Mesenchymal stem cell (in vitro differentiated cells and primary cell): ENCODE measurements at regions not wholly inside any gene's neighbourhood (a gene's known extent, or its start where the extent isn't known, plus 50 kb on each side); places are given as distances from the start of the nearest gene placed in this dataset.

Experiments
- DNase-seq: peaks from one replicate; pipeline ENCODE4 v3.0.0-alpha.2; 2013
- H2AFZ ChIP-seq: one replicate; pipeline ENCODE4 v1.6.1; 2013; ENCODE audit warnings: low read depth, mild to moderate bottlenecking, control low read depth, inconsistent platforms, low read length, moderate library complexity
- H2AK5ac ChIP-seq: 2 replicates; pipeline ENCODE4 v1.6.1; 2013; ENCODE audit warnings: low read length, moderate library complexity, mild to moderate bottlenecking, inconsistent platforms; ENCODE audit not compliant: severe bottlenecking
- H2BK120ac ChIP-seq: one replicate; pipeline ENCODE4 v1.6.1; 2013; ENCODE audit warnings: low read depth, mild to moderate bottlenecking, inconsistent platforms, low read length, moderate library complexity
- H2BK12ac ChIP-seq, 2 experiments: one replicate each; pipeline ENCODE4 v1.6.1; 2013; ENCODE audit warnings: inconsistent platforms in 2 of 2, low read length in 2 of 2, mild to moderate bottlenecking in 2 of 2, moderate library complexity in 2 of 2, control low read depth in 1 of 2
- H2BK15ac ChIP-seq: one replicate; pipeline ENCODE4 v1.6.1; 2013; ENCODE audit warnings: mild to moderate bottlenecking, low read depth, inconsistent platforms; ENCODE audit not compliant: poor library complexity, severe bottlenecking
- H2BK5ac ChIP-seq: 2 replicates; pipeline ENCODE4 v1.6.1; 2013; ENCODE audit warnings: low read depth, mild to moderate bottlenecking, low read length, control low read depth, inconsistent platforms; ENCODE audit not compliant: poor library complexity, severe bottlenecking
- H3K14ac ChIP-seq, 2 experiments: one replicate each; pipeline ENCODE4 v1.6.1; 2013; ENCODE audit warnings: inconsistent platforms in 2 of 2, low read length in 2 of 2, control low read depth in 1 of 2, mild to moderate bottlenecking in 1 of 2, moderate library complexity in 1 of 2
- H3K18ac ChIP-seq, 2 experiments: one replicate each; pipeline ENCODE4 v1.6.1; 2013; ENCODE audit warnings: inconsistent platforms in 2 of 2, low read length in 2 of 2, control low read depth in 1 of 2, low read depth in 1 of 2, mild to moderate bottlenecking in 1 of 2
- H3K23ac ChIP-seq, 2 experiments: one replicate each; pipeline ENCODE4 v1.6.1; 2013; ENCODE audit warnings: inconsistent platforms in 2 of 2, low read length in 2 of 2, mild to moderate bottlenecking in 2 of 2, moderate library complexity in 2 of 2, control low read depth in 1 of 2
- H3K27ac ChIP-seq: 2 replicates; pipeline ENCODE4 v1.5.1; 2013; ENCODE audit warnings: mild to moderate bottlenecking, moderate library complexity, low read length, control low read depth, inconsistent platforms; ENCODE audit not compliant: poor library complexity, severe bottlenecking
- H3K27me3 ChIP-seq, 2 experiments: 2 replicates each; pipeline versions ENCODE4 v1.6.1 to v1.7.0; 2013; ENCODE audit warnings: low read length in 2 of 2, mild to moderate bottlenecking in 2 of 2, moderate library complexity in 2 of 2, control low read depth in 1 of 2, inconsistent platforms in 1 of 2; ENCODE audit not compliant: control insufficient read depth in 1 of 2, insufficient read depth in 1 of 2
- H3K36me3 ChIP-seq, 2 experiments: 2 replicates each; pipeline versions ENCODE4 v1.6.1 to v1.7.0; 2013; ENCODE audit warnings: low read length in 2 of 2, control low read depth in 1 of 2, inconsistent platforms in 1 of 2, low read depth in 1 of 2, mild to moderate bottlenecking in 1 of 2; ENCODE audit not compliant: insufficient read depth in 2 of 2, control insufficient read depth in 1 of 2
- H3K4ac ChIP-seq, 2 experiments: one replicate each; pipeline ENCODE4 v1.6.1; 2013; ENCODE audit warnings: inconsistent platforms in 2 of 2, low read length in 2 of 2, mild to moderate bottlenecking in 2 of 2, moderate library complexity in 2 of 2, control low read depth in 1 of 2, low read depth in 1 of 2
- H3K4me1 ChIP-seq: 2 replicates; pipeline ENCODE4 v1.6.1; 2013; ENCODE audit warnings: low read depth, low read length, control low read depth; ENCODE audit not compliant: control insufficient read depth, insufficient read depth
- H3K4me2 ChIP-seq: 2 replicates; pipeline ENCODE4 v1.6.1; 2013; ENCODE audit warnings: low read length, mild to moderate bottlenecking, inconsistent platforms; ENCODE audit not compliant: poor library complexity, severe bottlenecking
- H3K4me3 ChIP-seq, 2 experiments: 2 replicates each; pipeline versions ENCODE4 v1.5.1 to v1.7.0; 2013; ENCODE audit warnings: low read length in 2 of 2, mild to moderate bottlenecking in 2 of 2, control low read depth in 1 of 2, low read depth in 1 of 2; ENCODE audit not compliant: insufficient read depth in 1 of 2
- H3K79me1 ChIP-seq: replicated peaks from 2 replicates; pipeline ENCODE4 v1.6.1; 2013; ENCODE audit warnings: mild to moderate bottlenecking, control low read depth, low read length, inconsistent platforms; ENCODE audit not compliant: poor library complexity, severe bottlenecking
- H3K9ac ChIP-seq: 2 replicates; pipeline ENCODE4 v1.7.0; 2013; ENCODE audit warnings: mild to moderate bottlenecking, low read length, moderate library complexity
- H3K9me3 ChIP-seq: 2 replicates; pipeline ENCODE4 v1.7.0; 2013; ENCODE audit warnings: mild to moderate bottlenecking, low read length; ENCODE audit not compliant: control insufficient read depth
- H4K8ac ChIP-seq: one replicate; pipeline ENCODE4 v1.6.1; 2013; ENCODE audit warnings: inconsistent platforms, mild to moderate bottlenecking, low read length, moderate library complexity
- H4K91ac ChIP-seq: one replicate; pipeline ENCODE4 v1.6.1; 2013; ENCODE audit warnings: mild to moderate bottlenecking, low read length, inconsistent platforms
- WGBS: methylation state at CpG from one replicate; pipeline ENCODE4 v1.1.7; 2013; ENCODE audit warnings: mixed read lengths; 5-methylcytosine and 5-hydroxymethylcytosine counted together

GRCh38 chr4:66837279-66837922 is 707.9 kb downstream of the CENPC start:
- Histone ChIP-seq H3K18ac (no peak overlapping the region), H3K9me3 (no peaks in the 10 kb centered on the region), H3K9ac (no peak overlapping the region), H3K14ac (no peak overlapping the region), H4K91ac (no peak overlapping the region), H3K4me3 (no peak overlapping the region), H4K8ac (no peak overlapping the region), H2AFZ (no peak overlapping the region), H3K4me1 (no peaks in the 10 kb centered on the region), H2BK12ac (no peak overlapping the region), H2BK15ac (no peak overlapping the region), H2BK120ac (no peak overlapping the region), H3K27me3 (no peaks in the 10 kb centered on the region), H3K79me1 (no peaks in the 10 kb centered on the region), H3K23ac (no peak overlapping the region), H2BK5ac (no peak overlapping the region), H3K27ac (no peak overlapping the region), H2AK5ac (no peak overlapping the region), H3K4ac (no peak overlapping the region), H3K4me2 (no peak overlapping the region), H3K36me3 (no peaks in the 10 kb centered on the region)
- no peak for DNase-seq
- 83% methylated on average over 5 of the region's 5 CpGs for WGBS

DNA sequence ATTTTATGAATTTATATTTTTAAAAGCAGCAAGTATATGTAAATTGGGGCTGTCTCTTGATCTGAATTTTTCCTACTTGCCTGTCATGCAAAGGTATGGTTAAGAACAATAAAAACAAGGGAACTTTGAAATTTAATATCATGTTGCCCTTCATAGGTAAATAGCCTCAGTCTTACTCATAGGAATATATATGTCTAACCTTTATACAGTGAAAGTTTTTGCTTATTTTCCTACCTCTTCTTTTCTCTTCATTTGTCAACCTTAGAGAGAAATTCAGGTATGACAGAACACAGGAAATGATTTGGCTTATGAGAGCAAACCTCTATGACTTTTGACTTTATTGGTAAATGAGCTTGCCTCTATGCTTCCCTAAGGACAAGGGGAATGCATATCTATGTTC is 716.0 kb downstream of the CENPC start:
- no peak overlapping the region for H3K4ac ChIP-seq
- H3K9ac ChIP-seq, result no peak overlapping the region
- no peak overlapping the region for H2BK120ac ChIP-seq
- no peaks in the 10 kb centered on the region for H3K27me3 ChIP-seq
- no peak overlapping the region for H2AK5ac ChIP-seq
- H2BK5ac ChIP-seq, result no peak overlapping the region
- H4K8ac ChIP-seq, result no peak overlapping the region
- H3K9me3 ChIP-seq, result peaks cover 3% of the 10 kb centered on the region
- H3K4me3 ChIP-seq, result no peak overlapping the region
- no peak overlapping the region for H2BK12ac ChIP-seq
- H3K27ac ChIP-seq, result no peak overlapping the region
- H2BK15ac ChIP-seq, result no peak overlapping the region
- no peak overlapping the region for H3K4me2 ChIP-seq
- H2AFZ ChIP-seq, result no peak overlapping the region
- no peaks in the 10 kb centered on the region for H3K79me1 ChIP-seq
- H3K23ac ChIP-seq, result no peak overlapping the region
- H4K91ac ChIP-seq, result no peak overlapping the region
- no peaks in the 10 kb centered on the region for H3K4me1 ChIP-seq
- no peak for DNase-seq
- no peaks in the 10 kb centered on the region for H3K36me3 ChIP-seq
- H3K14ac ChIP-seq, result no peak overlapping the region
- H3K18ac ChIP-seq, result no peak overlapping the region

- no peak overlapping the region for H2BK12ac ChIP-seq
- H3K4me1 ChIP-seq, result no peaks in the 10 kb centered on the region
- no peak for DNase-seq
- H3K14ac ChIP-seq, result no peak overlapping the region
- H3K4me2 ChIP-seq, result no peak overlapping the region
- H4K8ac ChIP-seq, result no peak overlapping the region
- no peaks in the 10 kb centered on the region for H3K79me1 ChIP-seq
- no peak overlapping the region for H3K4ac ChIP-seq
- H3K27ac ChIP-seq, result no peak overlapping the region
- no peak overlapping the region for H4K91ac ChIP-seq
- no peak overlapping the region for H2BK120ac ChIP-seq
- no peak overlapping the region for H3K9ac ChIP-seq
- no peak overlapping the region for H3K18ac ChIP-seq
- H3K9me3 ChIP-seq, result no peaks in the 10 kb centered on the region
- no peaks in the 10 kb centered on the region for H3K36me3 ChIP-seq
- no peak overlapping the region for H3K4me3 ChIP-seq
- no peak overlapping the region for H2BK15ac ChIP-seq
- H2BK5ac ChIP-seq, result no peak overlapping the region
- no peak overlapping the region for H3K23ac ChIP-seq
- H2AK5ac ChIP-seq, result no peak overlapping the region
- no peaks in the 10 kb centered on the region for H3K27me3 ChIP-seq
- H2AFZ ChIP-seq, result no peak overlapping the region
Measured at GRCh38 chr4:66820681-66821080, 724.6 kb downstream of the CENPC start.

DNA sequence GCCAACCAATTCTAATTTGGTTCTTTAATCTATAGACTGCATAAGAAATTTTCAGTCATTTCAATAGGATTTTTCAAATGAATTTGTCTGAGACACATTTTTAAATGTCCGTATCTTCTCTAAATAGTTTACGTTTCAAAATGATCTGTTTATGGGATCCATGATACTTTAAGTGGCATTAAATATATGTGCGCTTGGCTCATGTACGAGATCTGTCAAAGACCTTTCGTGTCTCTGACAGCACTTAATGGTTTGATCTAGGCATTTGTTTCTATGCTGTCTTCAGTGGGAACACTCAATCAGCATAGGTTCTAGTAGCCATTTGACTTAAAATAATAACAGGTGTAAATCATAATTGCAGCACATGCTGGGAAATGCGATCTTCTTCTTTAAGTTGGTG is 731.0 kb downstream of the CENPC start:
- H3K4ac ChIP-seq, result no peak overlapping the region
- no peak for DNase-seq
- H2BK5ac ChIP-seq, result no peak overlapping the region
- H3K27ac ChIP-seq, result no peak overlapping the region
- no peak overlapping the region for H3K4me3 ChIP-seq
- no peak overlapping the region for H3K9ac ChIP-seq
- no peak overlapping the region for H4K8ac ChIP-seq
- H2BK12ac ChIP-seq, result no peak overlapping the region
- no peak overlapping the region for H4K91ac ChIP-seq
- no peak overlapping the region for H3K4me2 ChIP-seq
- H3K79me1 ChIP-seq, result no peaks in the 10 kb centered on the region
- no peaks in the 10 kb centered on the region for H3K4me1 ChIP-seq
- H2BK15ac ChIP-seq, result no peak overlapping the region
- H3K18ac ChIP-seq, result no peak overlapping the region
- H3K23ac ChIP-seq, result no peak overlapping the region
- H3K36me3 ChIP-seq, result no peaks in the 10 kb centered on the region
- H2BK120ac ChIP-seq, result no peak overlapping the region
- no peak overlapping the region for H2AFZ ChIP-seq
- no peak overlapping the region for H3K14ac ChIP-seq
- no peaks in the 10 kb centered on the region for H3K9me3 ChIP-seq
- no peaks in the 10 kb centered on the region for H3K27me3 ChIP-seq
- no peak overlapping the region for H2AK5ac ChIP-seq
- WGBS, result 70% methylated on average over 4 of the region's 6 CpGs
